ENCODE measurements at regions not wholly inside any gene's neighbourhood (a gene's known extent, or its start where the extent isn't known, plus 50 kb on each side); places are given as distances from the start of the nearest gene placed in this dataset.
"Not testable (repeated sequence)": the region's sequence is repeated elsewhere in the genome, so short reads cannot be mapped to it uniquely, and the experiment has no call there.

GRCh38 chr3:176839901-176840300, 357.4 kb downstream of the TBL1XR1 start:
- CTCF ChIA-PET: no interaction called here
- TF ChIP-seq, protein P1, sequence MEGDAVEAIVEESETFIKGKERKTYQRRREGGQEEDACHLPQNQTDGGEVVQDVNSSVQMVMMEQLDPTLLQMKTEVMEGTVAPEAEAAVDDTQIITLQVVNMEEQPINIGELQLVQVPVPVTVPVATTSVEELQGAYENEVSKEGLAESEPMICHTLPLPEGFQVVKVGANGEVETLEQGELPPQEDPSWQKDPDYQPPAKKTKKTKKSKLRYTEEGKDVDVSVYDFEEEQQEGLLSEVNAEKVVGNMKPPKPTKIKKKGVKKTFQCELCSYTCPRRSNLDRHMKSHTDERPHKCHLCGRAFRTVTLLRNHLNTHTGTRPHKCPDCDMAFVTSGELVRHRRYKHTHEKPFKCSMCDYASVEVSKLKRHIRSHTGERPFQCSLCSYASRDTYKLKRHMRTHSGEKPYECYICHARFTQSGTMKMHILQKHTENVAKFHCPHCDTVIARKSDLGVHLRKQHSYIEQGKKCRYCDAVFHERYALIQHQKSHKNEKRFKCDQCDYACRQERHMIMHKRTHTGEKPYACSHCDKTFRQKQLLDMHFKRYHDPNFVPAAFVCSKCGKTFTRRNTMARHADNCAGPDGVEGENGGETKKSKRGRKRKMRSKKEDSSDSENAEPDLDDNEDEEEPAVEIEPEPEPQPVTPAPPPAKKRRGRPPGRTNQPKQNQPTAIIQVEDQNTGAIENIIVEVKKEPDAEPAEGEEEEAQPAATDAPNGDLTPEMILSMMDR (IDR thresholded peaks at IDR 0.05; ENCODE audit: insufficient read depth, low read length, missing control alignments): no peak
- DNase-seq (ENCODE audit: low read depth, low spot score): no peak
- POLR2A ChIA-PET: no interaction called here
- no peak overlapping the region for H3K4me3 ChIP-seq (ENCODE audit: low read depth, low read length)

DNA sequence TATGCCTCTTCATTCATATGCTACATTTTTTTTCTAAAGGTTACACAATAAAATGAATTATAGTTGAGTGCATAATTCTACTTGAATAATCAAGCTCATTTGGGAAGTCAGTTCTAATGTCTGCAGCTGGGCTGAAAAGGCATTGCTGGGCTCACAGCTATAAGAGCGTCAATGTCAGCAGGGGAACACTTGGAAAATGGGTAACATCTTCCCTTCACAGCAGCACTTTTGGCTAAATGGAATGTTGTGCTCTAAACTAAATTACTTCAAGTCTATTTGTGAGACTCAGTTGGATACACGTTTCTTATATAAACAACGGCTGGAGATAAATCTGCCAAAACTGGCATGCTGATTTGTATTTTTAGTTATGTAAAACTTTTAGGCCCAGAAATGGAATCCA, 357.8 kb downstream of the TBL1XR1 start:
- POLR2A ChIA-PET: no interaction called here
- CTCF ChIA-PET: no interaction called here
- H3K4me3 ChIP-seq (ENCODE audit: low read depth, low read length): no peak overlapping the region
- TF ChIP-seq, protein P1 (IDR thresholded peaks at IDR 0.05; ENCODE audit: insufficient read depth, low read length, missing control alignments): no peak
- no peak for DNase-seq (ENCODE audit: low read depth, low spot score)

DNA sequence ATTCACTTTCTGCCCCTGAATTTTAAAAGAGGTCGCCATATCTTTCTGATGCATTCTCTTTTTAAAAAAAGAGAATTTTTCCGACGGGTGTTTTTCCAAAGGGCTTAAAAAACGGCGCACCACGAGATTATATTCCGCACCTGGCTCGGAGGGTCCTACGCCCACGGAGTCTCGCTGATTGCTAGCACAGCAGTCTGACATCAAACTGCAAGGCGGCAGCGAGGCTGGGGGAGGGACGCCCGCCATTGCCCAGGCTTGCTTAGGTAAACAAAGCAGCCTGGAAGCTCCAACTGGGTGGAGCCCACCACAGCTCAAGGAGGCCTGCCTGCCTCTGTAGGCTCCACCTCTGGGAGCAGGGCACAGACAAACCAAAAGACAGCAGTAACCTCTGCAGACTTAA, 370.0 kb downstream of the TBL1XR1 start:
- CTCF ChIA-PET; POLR2A ChIA-PET; H3K4me3 ChIP-seq (ENCODE audit: low read depth, low read length); DNase-seq (ENCODE audit: low read depth, low spot score): not testable (repeated sequence)

GRCh38 chr3:176824811-176825210, 372.5 kb downstream of the TBL1XR1 start:
- TF ChIP-seq, protein P1 (IDR thresholded peaks at IDR 0.05; ENCODE audit: insufficient read depth, low read length, missing control alignments): no peak
- no peak overlapping the region for H3K4me3 ChIP-seq (ENCODE audit: low read depth, low read length)
- no peak for DNase-seq (ENCODE audit: low read depth, low spot score)
- POLR2A ChIA-PET: no interaction called here
- CTCF ChIA-PET: no interaction called here

GRCh38 chr3:176820764-176821163, 376.5 kb downstream of the TBL1XR1 start:
- CTCF ChIA-PET: no interaction called here
- H3K4me3 ChIP-seq (ENCODE audit: low read depth, low read length): no peak overlapping the region
- POLR2A ChIA-PET: no interaction called here
- TF ChIP-seq, protein P1 (IDR thresholded peaks at IDR 0.05; ENCODE audit: insufficient read depth, low read length, missing control alignments): no peak
- DNase-seq (ENCODE audit: low read depth, low spot score): no peak

GRCh38 chr3:176816937-176817336, 380.3 kb downstream of the TBL1XR1 start:
- CTCF ChIA-PET: interaction anchor here (1.0 kb wide), 1 partner anchor 65 kb away, joined by 3 read pairs; no protein-coding TSS in a partner anchor
- TF ChIP-seq, protein P1 (IDR thresholded peaks at IDR 0.05; ENCODE audit: insufficient read depth, low read length, missing control alignments): no peak
- POLR2A ChIA-PET: no interaction called here
- no peak for DNase-seq (ENCODE audit: low read depth, low spot score)
- no peak overlapping the region for H3K4me3 ChIP-seq (ENCODE audit: low read depth, low read length)

- ChIA-PET CTCF (interaction anchor here (0.8 to 4.1 kb wide), 16 partner anchors 9 to 240 kb away, joined by 3 to 25 read pairs (median 4); no protein-coding TSS in a partner anchor), POLR2A (no interaction called here)
- TF ChIP-seq, protein P1 (IDR thresholded peaks at IDR 0.05; ENCODE audit: insufficient read depth, low read length, missing control alignments): peak; percentile 63
- DNase-seq (ENCODE audit: low read depth, low spot score): no peak
- H3K4me3 ChIP-seq (ENCODE audit: low read depth, low read length): no peak overlapping the region
These were observed 383.0 kb downstream of the TBL1XR1 start for GRCh38 chr3:176814285-176814684.

All from AG04449 (cell line).